H1 (cell line): ENCODE measurements at regions not wholly inside any gene's neighbourhood (a gene's known extent, or its start where the extent isn't known, plus 50 kb on each side); places are given as distances from the start of the nearest gene placed in this dataset.

Experiments
- CTBP2 ChIP-seq: IDR thresholded peaks from 2 replicates; pipeline ENCODE4 v1.7.0; 2011; ENCODE audit warnings: borderline replicate concordance, mild to moderate bottlenecking, moderate library complexity, mixed read lengths, low read length; ENCODE audit not compliant: insufficient read depth, insufficient read length
- POLR2A ChIP-seq, 2 experiments: IDR thresholded peaks; 1 replicate in 1 of 2; 2 replicates in 1 of 2; pipeline ENCODE4 v1.6.1; 2011; ENCODE audit warnings: low read depth in 2 of 2, low read length in 2 of 2, mild to moderate bottlenecking in 2 of 2; ENCODE audit errors: control extremely low read depth in 1 of 2
- TF ChIP-seq, protein P1 (sequence below), 3 experiments: IDR thresholded peaks; 1 replicate in 2 of 3; 2 replicates in 1 of 3; pipeline versions ENCODE4 v1.5.1 to v1.6.1; 2011; ENCODE audit warnings: low read length in 3 of 3, mild to moderate bottlenecking in 3 of 3, inconsistent platforms in 2 of 3, low read depth in 1 of 3, moderate library complexity in 1 of 3; ENCODE audit not compliant: insufficient read depth in 1 of 3; ENCODE audit errors: control extremely low read depth in 1 of 3

DNA sequence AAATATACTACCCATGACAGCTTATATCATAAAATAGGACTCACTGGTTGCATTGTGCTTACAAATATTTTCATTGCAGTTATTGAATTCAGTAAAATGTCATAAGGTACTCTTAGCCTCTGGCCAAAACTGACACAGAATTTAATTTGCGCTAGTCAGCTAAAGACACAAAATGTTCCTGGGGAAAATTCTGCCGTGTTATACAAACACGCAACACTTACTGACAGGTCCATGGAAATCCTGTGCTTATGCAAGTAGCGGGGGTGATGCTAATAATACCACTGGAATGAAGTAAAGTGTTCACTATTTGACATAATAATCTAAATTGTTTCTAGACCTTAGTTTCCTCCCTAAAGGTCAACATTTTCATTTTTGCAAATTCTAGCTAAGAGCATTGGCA lies 354.4 kb upstream of the RSPO3 start:
- TF ChIP-seq POLR2A (IDR thresholded peaks at IDR 0.05; ENCODE audit: control extremely low read depth in 1 of 2, low read depth in 2 of 2, low read length in 2 of 2): no peak
- TF ChIP-seq, protein P1, sequence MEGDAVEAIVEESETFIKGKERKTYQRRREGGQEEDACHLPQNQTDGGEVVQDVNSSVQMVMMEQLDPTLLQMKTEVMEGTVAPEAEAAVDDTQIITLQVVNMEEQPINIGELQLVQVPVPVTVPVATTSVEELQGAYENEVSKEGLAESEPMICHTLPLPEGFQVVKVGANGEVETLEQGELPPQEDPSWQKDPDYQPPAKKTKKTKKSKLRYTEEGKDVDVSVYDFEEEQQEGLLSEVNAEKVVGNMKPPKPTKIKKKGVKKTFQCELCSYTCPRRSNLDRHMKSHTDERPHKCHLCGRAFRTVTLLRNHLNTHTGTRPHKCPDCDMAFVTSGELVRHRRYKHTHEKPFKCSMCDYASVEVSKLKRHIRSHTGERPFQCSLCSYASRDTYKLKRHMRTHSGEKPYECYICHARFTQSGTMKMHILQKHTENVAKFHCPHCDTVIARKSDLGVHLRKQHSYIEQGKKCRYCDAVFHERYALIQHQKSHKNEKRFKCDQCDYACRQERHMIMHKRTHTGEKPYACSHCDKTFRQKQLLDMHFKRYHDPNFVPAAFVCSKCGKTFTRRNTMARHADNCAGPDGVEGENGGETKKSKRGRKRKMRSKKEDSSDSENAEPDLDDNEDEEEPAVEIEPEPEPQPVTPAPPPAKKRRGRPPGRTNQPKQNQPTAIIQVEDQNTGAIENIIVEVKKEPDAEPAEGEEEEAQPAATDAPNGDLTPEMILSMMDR (IDR thresholded peaks at IDR 0.05; ENCODE audit: control extremely low read depth in 1 of 3, insufficient read depth in 1 of 3, low read depth in 1 of 3, low read length in 3 of 3): no peak
- TF ChIP-seq CTBP2: no peak
